ENCODE measurements at regions not wholly inside any gene's neighbourhood (a gene's known extent, or its start where the extent isn't known, plus 50 kb on each side); places are given as distances from the start of the nearest gene placed in this dataset.

GRCh38 chr1:5585256-5585655, 407.0 kb downstream of the NPHP4 start:
- TF ChIP-seq CTCF (IDR thresholded peaks at IDR 0.05; ENCODE audit: low read depth, low read length, missing control alignments): no peak

GRCh38 chr1:5580926-5581325, 411.3 kb downstream of the NPHP4 start:
- TF ChIP-seq CTCF (IDR thresholded peaks at IDR 0.05; ENCODE audit: low read depth, low read length, missing control alignments): no peak
- H3K4me3 ChIP-seq (ENCODE audit: low read depth, low read length): no peak overlapping the region
- no peak for DNase-seq (ENCODE audit: low read depth)

More at GRCh38 chr1:5585256-5585655, 407.0 kb downstream of the NPHP4 start:
- no peak for DNase-seq (ENCODE audit: low read depth)
- no peak overlapping the region for H3K4me3 ChIP-seq (ENCODE audit: low read depth, low read length)

GRCh38 chr1:5579966-5580365, 412.3 kb downstream of the NPHP4 start:
- no peak for TF ChIP-seq CTCF (IDR thresholded peaks at IDR 0.05; ENCODE audit: low read depth, low read length, missing control alignments)
- DNase-seq (ENCODE audit: low read depth): no peak
- no peak overlapping the region for H3K4me3 ChIP-seq (ENCODE audit: low read depth, low read length)

GRCh38 chr1:5578690-5579089, 413.5 kb downstream of the NPHP4 start:
- no peak for TF ChIP-seq CTCF (IDR thresholded peaks at IDR 0.05; ENCODE audit: low read depth, low read length, missing control alignments)
- DNase-seq (ENCODE audit: low read depth): no peak
- H3K4me3 ChIP-seq (ENCODE audit: low read depth, low read length): no peak overlapping the region

- H3K4me3 ChIP-seq (ENCODE audit: low read depth, low read length): no peak overlapping the region
- no peak for DNase-seq (ENCODE audit: low read depth)
- no peak for TF ChIP-seq CTCF (IDR thresholded peaks at IDR 0.05; ENCODE audit: low read depth, low read length, missing control alignments)
Observed at GRCh38 chr1:5577255-5578040, 414.8 kb downstream of the NPHP4 start.

GRCh38 chr1:5576673-5577065, 415.6 kb downstream of the NPHP4 start:
- no peak overlapping the region for H3K4me3 ChIP-seq (ENCODE audit: low read depth, low read length)
- no peak for DNase-seq (ENCODE audit: low read depth)
- no peak for TF ChIP-seq CTCF (IDR thresholded peaks at IDR 0.05; ENCODE audit: low read depth, low read length, missing control alignments)

Data from GM12864 (cell line).